Hepatocyte (in vitro differentiated cells): ENCODE measurements at regions not wholly inside any gene's neighbourhood (a gene's known extent, or its start where the extent isn't known, plus 50 kb on each side); places are given as distances from the start of the nearest gene placed in this dataset.

Experiments
- DNase-seq: peaks from one replicate; pipeline ENCODE4 v3.0.0-alpha.2; 2016; ENCODE audit warnings: low spot score
- H2AFZ ChIP-seq: fragments of 200-600 bp; sonication (generic); 2 replicates; pipeline ENCODE4 v1.6.0; 2016; ENCODE audit warnings: antibody characterized with exemption, mild to moderate bottlenecking
- H3K27ac ChIP-seq: fragments of 200-600 bp; sonication (generic); 2 replicates; pipeline ENCODE4 v1.5.1; 2016; ENCODE audit warnings: mild to moderate bottlenecking
- H3K27me3 ChIP-seq: fragments of 200-600 bp; sonication (generic); 2 replicates; pipeline ENCODE4 v1.6.1; 2016
- H3K36me3 ChIP-seq: fragments of 200-600 bp; sonication (generic); replicated peaks from 2 replicates; pipeline ENCODE4 v1.5.1; 2016; ENCODE audit warnings: low read depth; ENCODE audit not compliant: insufficient read depth
- H3K4me1 ChIP-seq: fragments of 200-600 bp; sonication (generic); 2 replicates; pipeline ENCODE4 v1.5.1; 2016; ENCODE audit warnings: mild to moderate bottlenecking, moderate library complexity; ENCODE audit not compliant: insufficient read depth
- H3K4me2 ChIP-seq: fragments of 200-600 bp; sonication (generic); 2 replicates; pipeline ENCODE4 v1.6.0; 2016
- H3K4me3 ChIP-seq: fragments of 200-600 bp; sonication (generic); 2 replicates; pipeline ENCODE4 v1.5.1; 2016; ENCODE audit warnings: mild to moderate bottlenecking
- H3K79me2 ChIP-seq: fragments of 200-600 bp; sonication (generic); 2 replicates; pipeline ENCODE4 v1.6.0; 2017; ENCODE audit warnings: mild to moderate bottlenecking
- H3K9me2 ChIP-seq: fragments of 200-600 bp; sonication (generic); replicated peaks from 2 replicates; pipeline ENCODE4 v1.6.0; 2017; ENCODE audit warnings: mild to moderate bottlenecking; ENCODE audit not compliant: insufficient read depth
- H3K9me3 ChIP-seq: fragments of 200-600 bp; sonication (generic); 2 replicates; pipeline ENCODE4 v1.5.1; 2016; ENCODE audit warnings: low read depth, mild to moderate bottlenecking
- H4K20me1 ChIP-seq: fragments of 200-600 bp; sonication (generic); 2 replicates; pipeline ENCODE4 v1.6.0; 2016; ENCODE audit warnings: mild to moderate bottlenecking; ENCODE audit not compliant: insufficient read depth, poor library complexity, severe bottlenecking
- CTCF ChIP-seq: fragments of 200-600 bp; sonication (generic); IDR thresholded peaks from 2 replicates; pipeline ENCODE4 v1.5.1; 2016; ENCODE audit warnings: antibody characterized with exemption, mild to moderate bottlenecking; ENCODE audit not compliant: poor library complexity
- EZH2 ChIP-seq: fragments of 200-600 bp; sonication (generic); IDR thresholded peaks from 2 replicates; pipeline ENCODE4 v1.6.1; 2016; ENCODE audit warnings: antibody characterized with exemption, mild to moderate bottlenecking, borderline replicate concordance
- EZH2phosphoT487 ChIP-seq: fragments of 200-600 bp; sonication (generic); IDR thresholded peaks from one replicate; pipeline ENCODE4 v1.6.1; 2018; ENCODE audit warnings: antibody characterized with exemption, mild to moderate bottlenecking, low read depth, moderate library complexity; ENCODE audit not compliant: unreplicated experiment, severe bottlenecking
- WGBS: methylation state at CpG from one replicate; pipeline ENCODE4 v1.1.6; 2016; ENCODE audit warnings: low lambda C conversion rate; ENCODE audit errors: missing lambda C conversion rate; 5-methylcytosine and 5-hydroxymethylcytosine counted together

GRCh38 chr3:144402430-144402829 is 430.8 kb downstream of the DIPK2A start:
- peaks cover 8% of the 10 kb centered on the region for H3K9me3 ChIP-seq
- WGBS: 84% methylated on average over 5 of the region's 5 CpGs
- no peak overlapping the region for H3K27ac ChIP-seq

GRCh38 chr3:144403040-144403457 is 431.4 kb downstream of the DIPK2A start:
- no peak overlapping the region for H2AFZ ChIP-seq
- H3K9me3 ChIP-seq: peaks cover 8% of the 10 kb centered on the region
- H3K4me1 ChIP-seq: no peaks in the 10 kb centered on the region
- no peak overlapping the region for H3K4me2 ChIP-seq
- no peak for TF ChIP-seq CTCF
- no peak for TF ChIP-seq EZH2
- no peak for TF ChIP-seq EZH2phosphoT487
- no peak overlapping the region for H3K27ac ChIP-seq
- H3K27me3 ChIP-seq: no peaks in the 10 kb centered on the region
- H3K79me2 ChIP-seq: no peaks in the 10 kb centered on the region
- no peaks in the 10 kb centered on the region for H3K36me3 ChIP-seq
- WGBS: 36% methylated on average over 3 of the region's 3 CpGs
- no peaks in the 10 kb centered on the region for H3K9me2 ChIP-seq
- peak; percentile 22 for DNase-seq
- no peak overlapping the region for H3K4me3 ChIP-seq
- no peaks in the 10 kb centered on the region for H4K20me1 ChIP-seq

More at GRCh38 chr3:144402430-144402829, 430.8 kb downstream of the DIPK2A start:
- Histone ChIP-seq H3K9me2 (no peaks in the 10 kb centered on the region), H2AFZ (no peak overlapping the region), H3K27me3 (no peaks in the 10 kb centered on the region), H3K4me2 (no peak overlapping the region), H3K4me3 (no peak overlapping the region), H3K4me1 (no peaks in the 10 kb centered on the region), H4K20me1 (no peaks in the 10 kb centered on the region), H3K79me2 (no peaks in the 10 kb centered on the region), H3K36me3 (no peaks in the 10 kb centered on the region)
- DNase-seq: no peak
- no peak for TF ChIP-seq EZH2phosphoT487
- TF ChIP-seq CTCF: no peak
- no peak for TF ChIP-seq EZH2

- H3K36me3 ChIP-seq: no peaks in the 10 kb centered on the region
- TF ChIP-seq CTCF (no peak), EZH2phosphoT487 (no peak), EZH2 (no peak)
- no peak overlapping the region for H2AFZ ChIP-seq
- no peak overlapping the region for H3K27ac ChIP-seq
- H4K20me1 ChIP-seq: no peaks in the 10 kb centered on the region
- H3K4me2 ChIP-seq: no peak overlapping the region
- no peaks in the 10 kb centered on the region for H3K27me3 ChIP-seq
- 94% methylated on average over 2 of the region's 2 CpGs for WGBS
- DNase-seq: no peak
- no peaks in the 10 kb centered on the region for H3K4me1 ChIP-seq
- no peaks in the 10 kb centered on the region for H3K79me2 ChIP-seq
- H3K4me3 ChIP-seq: no peak overlapping the region
- H3K9me2 ChIP-seq: no peaks in the 10 kb centered on the region
- H3K9me3 ChIP-seq: no peaks in the 10 kb centered on the region
Observed at GRCh38 chr3:144407335-144407734, 435.7 kb downstream of the DIPK2A start.

GRCh38 chr3:144409319-144409718 is 437.7 kb downstream of the DIPK2A start:
- no peaks in the 10 kb centered on the region for H3K9me2 ChIP-seq
- no peaks in the 10 kb centered on the region for H3K27me3 ChIP-seq
- H3K79me2 ChIP-seq: no peaks in the 10 kb centered on the region
- DNase-seq: no peak
- no peaks in the 10 kb centered on the region for H3K36me3 ChIP-seq
- no peak overlapping the region for H3K4me3 ChIP-seq
- no peak for TF ChIP-seq CTCF
- no peak for TF ChIP-seq EZH2phosphoT487
- no peak for TF ChIP-seq EZH2
- H3K9me3 ChIP-seq: no peaks in the 10 kb centered on the region
- no peak overlapping the region for H2AFZ ChIP-seq
- no peak overlapping the region for H3K4me2 ChIP-seq
- H4K20me1 ChIP-seq: no peaks in the 10 kb centered on the region
- H3K4me1 ChIP-seq: no peaks in the 10 kb centered on the region
- H3K27ac ChIP-seq: no peak overlapping the region
